ENCODE measurements at regions not wholly inside any gene's neighbourhood (a gene's known extent, or its start where the extent isn't known, plus 50 kb on each side); places are given as distances from the start of the nearest gene placed in this dataset.

- TF ChIP-seq ZNF274 (IDR thresholded peaks at IDR 0.05; ENCODE audit: low read depth, low read length) = no peak
- no peak for TF ChIP-seq SUZ12 (IDR thresholded peaks at IDR 0.05; ENCODE audit: extremely low read depth, insufficient read depth, insufficient read length)
Observed at GRCh38 chr4:14359991-14360390, 642.3 kb upstream of the CPEB2 start.

All from NT2/D1 (cell line).